AML-193 (cell line): ENCODE measurements at regions not wholly inside any gene's neighbourhood (a gene's known extent, or its start where the extent isn't known, plus 50 kb on each side); places are given as distances from the start of the nearest gene placed in this dataset.

Experiments used
- DNase-seq, 2 experiments: peaks; one replicate each; lab custom pipeline; 2025; lab: John Stamatoyannopoulos, UW

DNA sequence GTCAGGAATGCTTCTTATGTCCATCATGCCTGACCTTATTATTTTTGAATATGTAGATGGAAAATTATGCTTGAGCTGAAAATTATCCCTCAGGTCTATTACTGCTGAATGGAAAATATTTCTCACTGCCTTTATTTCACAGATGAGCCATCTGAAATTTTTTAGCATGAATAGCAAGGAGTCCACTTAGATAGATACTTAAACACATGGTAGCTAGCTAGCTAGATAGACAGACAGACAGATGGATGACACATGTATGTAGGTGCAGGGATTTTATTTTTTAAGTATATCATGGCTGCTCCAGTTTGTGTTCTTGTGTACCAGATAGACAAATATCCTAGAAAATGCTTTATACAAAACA lies 645.0 kb downstream of the MMUT start:
- no peak for DNase-seq

DNA sequence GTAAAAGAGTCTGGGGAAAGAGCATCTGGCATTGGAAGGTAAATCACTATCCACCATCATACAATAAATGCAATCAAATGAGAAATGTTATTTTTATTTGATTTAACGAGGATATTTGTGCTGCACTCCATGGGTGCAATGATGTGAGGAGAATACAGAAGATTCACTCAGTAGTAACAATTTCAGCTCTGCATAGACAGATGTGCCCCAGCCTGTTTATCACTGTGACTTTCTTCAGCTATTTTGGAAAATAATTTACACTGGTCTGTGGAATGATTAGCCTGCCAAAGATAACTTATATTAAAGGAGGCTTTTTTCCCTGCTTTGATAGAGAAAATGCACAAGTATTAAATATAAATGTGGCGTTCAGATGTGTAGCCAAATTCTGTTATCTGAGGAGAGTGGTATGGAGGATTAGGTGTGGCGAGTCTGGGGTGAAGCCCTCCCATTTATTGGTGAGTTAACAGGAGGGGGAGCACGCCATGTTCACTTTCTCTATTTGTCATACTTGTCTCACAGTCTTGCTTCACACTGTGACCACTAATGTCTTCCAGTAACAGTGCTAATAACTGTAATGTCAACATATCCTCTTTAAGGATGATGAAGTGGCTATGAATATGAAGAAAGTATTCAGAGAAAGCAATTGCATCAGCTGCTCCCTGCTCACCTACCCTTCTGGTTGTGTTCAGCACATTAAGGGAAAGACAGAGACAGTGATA lies 645.6 kb downstream of the MMUT start:
- no peak for DNase-seq

DNA sequence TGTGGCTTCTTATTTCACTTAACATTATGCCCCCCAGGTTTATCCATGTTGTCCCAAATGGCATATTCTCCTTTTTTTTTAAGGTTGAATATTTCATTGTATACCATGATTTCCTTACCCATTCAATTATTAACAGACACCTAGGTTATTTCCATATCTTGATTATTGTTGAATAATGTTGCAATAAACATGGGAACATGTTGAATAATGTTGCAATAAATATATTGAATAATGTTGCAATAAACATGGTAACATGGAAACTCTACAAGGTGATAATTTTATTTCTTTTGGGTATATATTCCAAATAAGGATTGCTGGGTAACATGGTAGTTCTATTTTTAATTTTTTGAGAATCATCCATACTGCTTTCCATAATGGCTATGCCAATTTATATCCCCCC lies 648.1 kb downstream of the MMUT start:
- DNase-seq: no peak

DNA sequence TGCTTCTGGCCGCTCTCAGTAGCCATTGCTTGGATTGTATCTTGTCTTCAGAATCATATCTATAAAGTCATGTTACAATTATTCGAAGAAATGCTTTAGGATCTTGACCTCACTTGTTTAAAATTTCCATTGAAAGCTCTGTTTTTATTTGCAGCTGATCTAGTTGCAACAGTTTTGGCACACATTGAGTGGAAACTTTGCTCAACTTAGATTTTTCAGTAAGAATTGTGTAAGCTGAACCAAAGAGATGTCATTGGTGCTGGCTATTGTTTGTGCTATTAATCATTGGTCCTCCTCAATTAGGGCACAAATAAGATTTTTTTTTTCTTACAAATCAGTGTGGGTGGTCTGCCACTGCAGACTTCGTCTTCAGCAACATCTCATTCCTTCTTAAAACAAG lies 649.2 kb downstream of the MMUT start:
- no peak for DNase-seq

DNA sequence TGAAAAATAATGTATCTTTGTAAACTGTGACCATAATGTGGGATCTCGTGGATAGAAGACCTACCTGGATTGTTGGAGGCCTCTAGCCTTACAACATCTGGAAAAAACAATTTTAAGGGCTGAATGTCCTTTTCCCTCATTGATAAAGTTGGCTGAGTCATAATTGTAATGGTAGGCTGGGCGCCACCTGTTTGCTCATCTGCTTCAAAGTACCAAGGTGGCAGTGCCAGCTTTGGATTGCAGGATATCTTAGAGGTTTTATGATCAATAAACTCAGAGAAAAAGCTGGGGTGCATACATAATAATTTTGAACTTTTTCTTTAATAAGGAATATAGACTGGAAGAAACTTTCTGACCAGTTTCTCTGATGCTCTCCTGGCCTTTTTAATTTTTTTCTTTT lies 653.4 kb downstream of the MMUT start:
- no peak for DNase-seq

DNA sequence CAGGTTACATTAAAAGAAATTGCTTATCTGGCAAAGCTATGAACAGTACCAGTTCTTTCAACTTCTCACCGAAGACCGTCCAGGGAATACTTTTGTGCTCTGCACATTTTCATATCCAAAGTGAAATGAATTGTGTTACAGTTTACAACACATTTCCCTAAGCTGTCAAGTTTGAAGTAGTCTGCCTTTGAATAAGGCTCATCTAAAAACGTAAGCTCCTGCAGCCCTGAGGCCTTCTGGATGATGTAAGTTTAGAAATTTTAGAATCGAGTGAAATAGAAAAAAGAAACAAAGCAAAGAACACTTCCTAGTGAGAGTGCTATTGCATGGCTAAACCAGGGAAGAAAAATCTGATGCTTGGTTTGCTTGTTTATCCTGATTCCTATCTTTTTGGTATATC lies 653.8 kb downstream of the MMUT start:
- no peak for DNase-seq

DNA sequence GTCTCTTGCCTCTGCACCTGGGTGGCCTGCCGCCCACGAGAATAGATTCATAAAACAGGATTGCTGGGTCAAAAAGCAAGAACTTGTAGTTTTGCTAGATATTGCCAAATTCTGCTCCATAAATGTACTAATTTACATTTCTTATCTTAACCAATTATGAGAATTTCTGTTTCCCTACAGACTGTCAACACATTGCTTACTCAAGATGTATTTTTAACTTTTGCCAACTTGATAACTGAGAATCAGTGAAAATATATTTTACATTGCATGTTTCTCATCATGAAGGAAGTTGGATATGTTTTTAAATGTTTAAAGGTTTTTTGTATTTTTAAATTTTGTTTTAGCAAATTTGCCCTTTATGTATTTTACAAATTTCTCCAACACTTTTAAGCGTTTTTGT lies 664.8 kb downstream of the MMUT start:
- no peak for DNase-seq

DNA sequence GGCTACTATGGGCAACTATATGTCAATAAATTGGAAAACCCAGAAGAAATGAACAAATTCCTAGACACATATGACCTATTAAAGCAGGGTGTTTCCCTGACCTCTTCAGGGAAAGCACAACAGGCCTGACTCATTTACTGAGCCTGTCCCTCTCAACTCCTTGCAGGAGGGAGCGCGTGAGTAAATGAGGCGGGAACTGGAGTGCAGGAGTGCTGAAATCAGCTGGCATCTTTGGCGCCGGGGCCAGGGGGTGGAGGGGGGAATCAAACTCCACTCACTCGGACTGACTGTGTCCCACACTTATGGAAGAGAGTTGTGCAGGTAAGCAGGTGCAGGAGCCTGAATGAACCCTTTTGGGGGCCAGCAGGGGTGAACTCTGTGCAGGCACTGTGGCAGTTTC lies 671.2 kb upstream of the PTCHD4 start:
- no peak for DNase-seq

DNA sequence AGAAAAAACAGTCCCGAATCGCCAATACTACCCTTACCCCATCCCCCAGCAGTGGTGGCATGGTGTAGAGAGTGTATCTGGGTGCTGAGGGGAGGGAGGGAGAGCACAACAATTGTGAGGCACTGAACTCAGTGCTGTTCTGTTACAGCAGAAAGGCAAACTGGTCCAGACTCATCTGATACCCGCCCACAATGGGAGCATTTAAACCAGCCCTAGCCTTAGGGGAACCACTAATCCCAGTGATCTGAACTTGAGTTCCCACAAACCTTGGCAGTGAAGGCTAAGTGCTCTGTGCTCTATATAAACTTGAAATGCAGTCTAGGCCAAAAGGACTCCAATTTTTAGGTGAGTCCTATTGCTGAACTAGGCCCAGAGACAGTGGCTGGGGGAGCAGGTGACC lies 666.4 kb upstream of the PTCHD4 start:
- no peak for DNase-seq

DNA sequence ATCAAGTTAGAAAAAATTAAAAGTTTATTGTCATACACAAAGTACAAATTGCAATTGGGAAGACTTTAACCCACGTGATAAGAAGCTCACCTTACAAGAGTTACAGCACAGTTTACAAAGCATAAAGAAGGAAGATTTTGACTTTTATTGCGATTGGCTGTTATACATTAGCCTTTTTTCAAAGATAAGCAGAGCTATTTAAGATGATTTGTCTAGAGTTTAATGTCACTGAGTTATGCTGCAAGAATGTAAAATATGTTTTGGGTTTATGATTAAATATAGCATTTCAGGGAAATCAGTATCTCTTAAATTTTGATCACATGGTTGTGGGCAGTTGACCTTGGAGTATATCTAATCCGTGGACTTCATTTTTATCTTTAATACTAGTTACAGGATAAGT lies 664.2 kb upstream of the PTCHD4 start:
- DNase-seq: no peak

DNA sequence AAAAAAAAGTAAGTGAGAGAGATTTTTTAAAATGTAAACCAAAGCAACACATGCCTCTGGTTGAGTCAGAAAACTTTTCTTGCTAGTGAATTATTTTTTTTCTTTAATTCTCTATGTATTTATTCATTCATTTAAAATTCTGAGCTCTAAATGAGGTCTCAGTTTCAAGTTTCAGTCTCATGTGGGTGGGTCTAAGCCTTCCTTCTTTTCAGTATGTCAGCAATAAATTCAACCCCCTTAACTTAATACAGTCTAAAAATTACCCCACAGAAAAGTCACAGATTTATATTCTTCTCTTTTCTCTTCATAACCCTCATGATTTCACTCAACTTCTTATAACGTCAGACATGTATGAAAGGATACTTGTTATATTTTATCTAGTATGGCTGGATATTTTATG lies 663.3 kb upstream of the PTCHD4 start:
- no peak for DNase-seq

DNA sequence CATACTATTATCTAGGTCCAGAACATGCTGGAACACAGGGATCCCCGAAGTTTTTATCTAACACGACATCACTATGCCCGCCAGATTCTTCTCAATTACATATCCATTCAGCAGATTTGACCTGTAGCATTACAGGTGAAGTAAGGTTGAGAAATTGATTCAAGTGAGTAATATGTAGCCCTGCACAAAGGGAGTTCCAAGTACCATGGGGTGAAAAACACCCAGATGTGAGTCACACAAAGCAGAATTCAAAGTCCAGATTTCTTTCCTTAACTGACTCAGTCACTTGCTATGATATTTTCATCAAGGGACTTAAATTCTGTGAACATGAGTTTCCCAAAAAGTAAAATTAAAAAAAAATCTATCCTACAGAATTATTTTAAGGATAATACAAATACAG lies 655.4 kb upstream of the PTCHD4 start:
- no peak for DNase-seq

DNA sequence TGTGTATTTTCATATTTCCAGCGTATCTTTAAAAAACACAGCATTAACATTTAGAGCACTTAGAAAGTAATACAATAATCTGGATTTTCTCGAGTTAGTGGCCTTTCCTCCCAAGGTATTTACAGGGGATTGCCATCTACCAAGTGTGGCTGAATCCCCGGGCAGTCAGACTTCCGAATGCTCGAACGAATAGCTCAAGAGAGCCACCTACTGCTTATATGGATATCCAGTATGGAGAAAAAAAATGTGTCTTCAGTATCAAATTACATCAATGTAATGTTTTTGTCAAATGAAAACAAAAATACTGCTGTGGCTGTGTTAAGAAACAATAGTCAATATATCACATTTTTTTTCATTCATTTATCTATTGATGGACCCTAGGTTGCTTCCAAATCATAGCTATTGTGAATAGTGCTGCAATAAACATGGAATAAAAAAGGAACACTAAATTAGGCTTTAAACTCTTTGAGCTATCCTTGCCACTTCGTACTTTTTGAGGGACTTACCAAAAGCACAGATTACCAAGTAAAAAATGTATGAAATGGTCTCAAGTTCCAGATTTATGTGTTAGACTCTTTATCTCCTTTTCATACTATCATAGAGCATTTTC lies 654.5 kb upstream of the PTCHD4 start:
- DNase-seq: peak; percentile 20 to 40

DNA sequence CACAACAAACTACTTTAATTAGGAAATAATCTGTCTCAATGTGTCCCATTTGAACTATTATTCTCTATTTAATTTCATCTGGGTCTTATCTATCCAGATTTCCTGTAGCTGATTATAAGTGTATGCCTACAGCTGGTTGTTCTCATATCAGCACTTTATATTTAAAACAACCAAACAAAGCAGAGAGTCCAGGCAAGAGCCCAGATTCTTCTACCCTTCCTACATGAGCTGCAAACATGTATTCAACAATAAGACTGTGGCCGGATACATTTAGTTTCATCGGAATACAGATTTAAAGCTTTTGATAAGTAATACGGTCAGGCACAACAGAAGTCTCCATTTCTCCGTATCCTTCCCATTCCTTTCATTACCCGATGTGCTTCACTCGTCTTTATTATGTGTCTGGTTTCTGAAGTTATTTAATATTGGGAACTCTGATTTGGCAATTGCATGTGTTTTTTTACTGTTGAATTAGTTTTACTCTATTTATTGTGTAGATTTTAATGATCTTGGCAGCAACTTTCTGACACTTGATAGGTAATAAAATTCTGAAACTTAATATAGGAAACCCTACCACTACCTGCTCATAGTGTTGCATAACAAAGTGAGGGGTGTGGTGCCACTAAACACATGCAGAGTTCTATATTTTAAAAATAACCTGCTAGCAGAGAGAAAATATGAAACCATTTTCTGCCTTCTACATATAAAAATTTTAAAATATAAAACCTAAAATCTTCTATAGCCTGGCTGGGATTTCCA lies 653.5 kb upstream of the PTCHD4 start:
- no peak for DNase-seq

DNA sequence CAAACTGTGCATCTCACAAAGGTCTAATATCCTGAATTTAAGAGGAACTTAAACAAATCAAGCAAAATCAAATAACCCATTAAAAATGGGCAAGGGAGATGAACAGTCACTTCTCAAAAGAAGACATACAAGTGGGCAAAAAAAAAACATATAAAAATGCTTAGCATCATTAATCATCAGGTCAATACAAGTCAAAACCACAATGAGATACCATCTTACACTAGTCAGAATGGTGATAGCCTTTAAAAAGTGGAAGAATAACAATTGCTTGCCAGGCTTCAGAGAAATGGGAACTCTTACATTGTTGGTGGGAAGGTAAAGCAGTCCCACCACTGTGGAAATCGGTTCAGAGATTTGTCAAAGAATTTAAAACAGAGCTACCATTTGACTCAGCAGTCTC lies 646.7 kb upstream of the PTCHD4 start:
- DNase-seq: no peak

DNA sequence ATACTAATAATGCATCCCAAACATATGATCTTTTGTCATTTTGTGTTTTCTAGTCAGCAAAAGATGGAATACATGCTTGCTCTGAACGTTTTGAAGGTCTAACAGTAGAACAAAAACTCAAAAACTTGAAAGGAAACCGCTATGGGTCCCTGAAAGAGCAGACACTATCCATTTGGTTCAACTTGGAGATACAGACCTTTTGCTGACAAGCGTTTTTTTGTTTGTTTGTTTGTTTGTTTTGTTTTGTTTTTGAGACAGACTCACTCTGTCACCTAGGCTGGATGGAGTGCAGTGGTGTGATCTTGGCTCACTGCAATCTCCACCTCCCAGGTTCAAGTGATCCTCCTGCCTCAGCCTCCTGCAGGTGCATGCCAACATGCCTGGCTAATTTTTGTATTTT lies 644.3 kb upstream of the PTCHD4 start:
- no peak for DNase-seq

DNA sequence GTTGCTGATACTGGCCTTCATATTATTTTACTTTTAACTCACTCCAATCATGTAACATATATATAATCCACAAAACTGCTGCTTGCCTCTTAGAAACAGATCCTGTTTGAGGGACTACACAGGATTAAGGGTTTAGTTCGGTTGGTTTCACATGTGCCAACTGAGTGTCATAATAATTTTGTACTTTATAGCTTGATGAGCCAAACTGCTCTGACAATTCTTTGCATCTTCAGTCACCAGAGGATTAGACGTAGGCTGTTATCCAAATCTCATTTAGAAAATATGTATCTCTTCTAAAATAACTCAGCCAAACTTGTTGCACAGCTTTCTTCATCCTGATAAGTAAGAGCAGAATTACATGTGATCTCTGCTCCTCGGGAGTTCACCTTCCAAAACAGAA lies 643.6 kb upstream of the PTCHD4 start:
- no peak for DNase-seq

DNA sequence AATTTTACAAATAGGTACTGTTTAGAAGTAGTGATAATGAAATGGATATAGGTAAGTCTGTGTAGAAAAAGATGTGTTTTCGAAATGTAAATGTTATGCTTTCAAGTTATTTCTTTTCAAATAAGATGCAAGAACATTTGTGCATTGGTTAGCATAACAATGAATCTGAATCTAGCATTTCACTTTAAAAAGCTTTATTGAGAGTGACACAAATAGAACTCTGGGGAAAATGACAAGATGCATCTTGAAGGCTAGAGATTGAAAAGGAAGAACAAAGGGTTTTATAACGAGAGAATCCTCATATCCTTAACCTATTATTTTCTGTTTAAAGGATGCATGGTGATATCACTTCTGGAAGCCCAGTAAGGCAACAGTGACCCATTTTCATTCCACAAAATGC lies 639.9 kb upstream of the PTCHD4 start:
- DNase-seq: no peak

DNA sequence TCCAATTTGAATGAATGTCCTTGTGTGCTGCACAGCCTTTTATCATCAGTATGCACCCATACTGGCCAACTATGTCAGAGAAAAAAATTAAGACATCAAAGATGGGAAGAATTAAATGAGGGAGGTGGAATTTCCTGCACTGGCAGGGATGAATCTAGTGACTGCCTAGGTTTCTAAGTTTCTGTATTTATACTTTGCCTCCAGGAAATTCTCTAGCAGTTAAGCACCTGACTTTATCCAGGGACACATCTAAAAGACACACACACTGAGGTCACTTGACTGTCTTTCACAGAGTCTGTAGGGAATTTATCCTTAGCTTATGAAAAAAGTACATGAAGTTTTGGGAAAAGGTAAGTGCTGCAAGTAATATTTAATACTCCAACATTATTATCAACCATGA lies 636.5 kb upstream of the PTCHD4 start:
- no peak for DNase-seq

DNA sequence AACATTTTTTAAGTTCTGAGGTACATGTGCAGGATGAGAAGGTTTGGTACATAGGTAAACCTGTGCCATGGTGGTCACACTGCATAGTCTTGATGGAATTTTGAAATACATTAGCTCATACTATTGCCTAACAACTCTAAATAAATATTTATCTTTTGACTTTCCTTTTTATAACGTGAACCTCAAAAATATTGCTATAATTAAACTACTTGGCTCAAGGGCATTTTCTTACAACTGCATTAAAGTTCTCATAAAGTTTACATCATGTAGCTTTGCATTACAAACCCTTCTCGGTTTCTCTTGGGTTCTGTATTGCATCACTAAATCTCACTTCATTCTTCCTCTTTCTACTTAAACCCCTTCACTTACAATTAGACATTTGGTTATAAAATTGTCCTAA lies 636.0 kb upstream of the PTCHD4 start:
- no peak for DNase-seq

DNA sequence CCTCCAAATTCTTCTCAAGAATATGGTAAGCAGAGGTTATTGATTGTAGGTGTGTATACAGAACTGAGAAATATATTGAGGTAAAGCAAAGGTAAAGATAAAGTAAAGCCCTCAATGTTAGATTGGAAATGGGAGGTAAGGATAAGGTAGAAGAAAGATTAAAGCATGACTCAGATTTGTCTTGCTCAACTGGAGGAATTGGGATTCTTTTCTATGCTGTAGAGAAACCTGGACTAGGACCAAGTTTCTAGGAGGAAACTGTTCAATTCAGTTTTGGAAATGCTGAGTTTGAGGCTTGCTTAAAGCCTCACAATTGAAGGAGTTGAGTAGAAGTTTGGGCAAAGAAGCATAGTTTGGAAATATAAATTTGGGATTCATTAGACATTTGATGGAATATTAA lies 634.0 kb upstream of the PTCHD4 start:
- no peak for DNase-seq

DNA sequence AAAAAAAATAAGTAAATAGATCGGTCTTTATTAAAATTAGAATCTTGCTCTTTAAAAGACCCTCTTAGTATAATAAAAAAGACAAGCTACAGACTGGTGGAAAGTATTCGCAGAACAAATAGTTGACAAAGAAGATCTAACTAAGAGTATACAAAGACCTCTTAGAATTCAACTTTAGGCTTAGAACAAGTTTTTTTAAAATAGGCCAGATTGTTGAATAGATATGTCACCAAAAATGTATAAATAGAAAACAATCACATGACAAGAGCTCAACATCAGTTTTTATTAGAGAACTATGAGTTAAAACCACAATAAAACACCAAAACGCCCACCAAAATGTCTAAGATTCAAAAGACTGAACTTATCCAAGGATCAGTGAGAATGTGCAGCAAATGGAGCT lies 632.7 kb upstream of the PTCHD4 start:
- no peak for DNase-seq

DNA sequence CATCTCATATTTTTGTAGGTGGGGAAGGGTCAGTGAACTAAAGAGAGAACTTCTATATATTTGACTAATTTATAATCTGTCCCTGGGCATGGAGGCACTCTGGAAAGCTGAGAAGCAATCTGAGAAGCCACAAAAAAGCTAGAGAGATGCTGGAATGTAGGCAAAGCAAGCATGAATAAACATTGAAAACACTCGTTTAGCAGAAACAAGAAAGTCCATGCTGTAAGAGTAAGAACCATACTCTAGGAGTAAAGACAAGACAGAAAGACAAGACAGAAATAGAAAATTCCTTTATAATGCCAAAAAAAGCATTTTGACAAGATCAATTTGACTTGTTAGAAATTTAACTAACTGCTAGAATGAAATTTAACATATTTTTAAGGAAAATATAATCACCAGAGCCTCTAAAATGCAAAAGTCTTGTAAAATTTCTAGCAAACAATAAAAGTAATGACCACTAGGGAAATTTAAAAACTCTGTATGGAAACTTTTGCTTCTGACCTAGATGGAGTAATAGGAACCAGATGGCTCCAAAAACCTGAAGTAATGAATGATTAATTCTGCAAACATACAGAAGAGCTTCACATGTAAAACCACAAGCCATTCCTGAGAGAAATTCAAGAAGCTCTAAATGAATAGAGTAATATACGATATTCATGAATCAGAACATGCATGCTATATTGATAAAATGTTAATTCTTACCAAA lies 625.7 kb upstream of the PTCHD4 start:
- DNase-seq: no peak
